K562 (cell line): ENCODE measurements at regions not wholly inside any gene's neighbourhood (a gene's known extent, or its start where the extent isn't known, plus 50 kb on each side); places are given as distances from the start of the nearest gene placed in this dataset.

ENCODE experiments used
- CBFA2T3 ChIP-seq: fragments of 450-650 bp; IDR thresholded peaks from 2 replicates; pipeline ENCODE4 v1.6.1; 2017
- IRF2 ChIP-seq: sonication (generic); formaldehyde crosslinking; IDR thresholded peaks from 2 replicates; pipeline ENCODE4 v1.8.1; 2022; ENCODE audit warnings: mild to moderate bottlenecking, missing genetic modification reagents
- MYC ChIP-seq, 2 experiments: fragments of 250-450 bp in 1 of 2; sonication (Bioruptor Pico) in 1 of 2; IDR thresholded peaks; 2 replicates each; pipeline versions ENCODE4 v1.5.1 to v1.6.1; 2012 to 2021; ENCODE audit warnings: low read depth in 2 of 2, borderline replicate concordance in 1 of 2, improper control_type of control experiment in 1 of 2, low read length in 1 of 2, mild to moderate bottlenecking in 1 of 2, moderate library complexity in 1 of 2
- NR1H2 ChIP-seq: sonication (generic); formaldehyde crosslinking; IDR thresholded peaks from 2 replicates; pipeline ENCODE4 v1.4.0; 2020; ENCODE audit warnings: mild to moderate bottlenecking, missing genetic modification reagents
- PRPF4 ChIP-seq: fragments of 200-400 bp; formaldehyde crosslinking; IDR thresholded peaks from one replicate; pipeline ENCODE4 v1.6.1; 2017; ENCODE audit warnings: low read length, low read depth, mild to moderate bottlenecking; ENCODE audit not compliant: insufficient read depth, poor library complexity, severe bottlenecking
- SOX6 ChIP-seq: fragments of 450-650 bp; IDR thresholded peaks from 2 replicates; pipeline ENCODE4 v1.6.1; 2014; ENCODE audit warnings: mild to moderate bottlenecking
- TCF3 ChIP-seq: sonication (generic); formaldehyde crosslinking; IDR thresholded peaks from 2 replicates; pipeline ENCODE4 v1.4.0; 2020; ENCODE audit warnings: mild to moderate bottlenecking, missing genetic modification reagents
- ZNF24 ChIP-seq: fragments of 450-650 bp; IDR thresholded peaks from 2 replicates; pipeline ENCODE4 v1.6.1; 2016
- ZNF780A ChIP-seq: fragments of 250-450 bp; sonication (Bioruptor Pico); IDR thresholded peaks from 2 replicates; pipeline ENCODE4 v1.5.0; 2021; ENCODE audit warnings: mild to moderate bottlenecking
- TF ChIP-seq, protein P1 (sequence below), 2 experiments: IDR thresholded peaks in 1 of 2; conservative IDR thresholded peaks in 1 of 2; 2 replicates each; pipeline ENCODE4 v1.6.1; 2016; ENCODE audit warnings: low read depth in 2 of 2, mild to moderate bottlenecking in 1 of 2, missing compliant biosample characterization in 1 of 2, missing genetic modification characterization in 1 of 2, moderate library complexity in 1 of 2
- TF ChIP-seq, protein P2 (sequence below): fragments of 250-450 bp; sonication (Bioruptor Pico); IDR thresholded peaks from 2 replicates; pipeline ENCODE4 v1.5.0; 2021
- TF ChIP-seq, protein P3 (sequence below): fragments of 450-650 bp; formaldehyde crosslinking; IDR thresholded peaks from 2 replicates; pipeline ENCODE4 v1.4.0; 2020; ENCODE audit warnings: mild to moderate bottlenecking, mixed read lengths
- TF ChIP-seq, protein P4 (sequence below), 2 experiments: fragments of 250-450 bp in 1 of 2; fragments of 450-650 bp in 1 of 2; sonication (Bioruptor Pico) in 1 of 2; IDR thresholded peaks; 2 replicates each; pipeline versions ENCODE4 v1.6.1 to v1.8.0; 2016 to 2021; ENCODE audit warnings: mild to moderate bottlenecking in 2 of 2, moderate library complexity in 2 of 2, missing compliant biosample characterization in 1 of 2, missing genetic modification characterization in 1 of 2
- TF ChIP-seq, protein P5 (sequence below): sonication (generic); formaldehyde crosslinking; IDR thresholded peaks from 2 replicates; pipeline ENCODE4 v1.8.0; 2023; ENCODE audit warnings: mild to moderate bottlenecking, missing genetic modification reagents
- TF ChIP-seq, protein P6 (sequence below): fragments of 250-450 bp; sonication (Bioruptor Pico); IDR thresholded peaks from 2 replicates; pipeline ENCODE4 v1.8.0; 2021; ENCODE audit warnings: moderate library complexity, mild to moderate bottlenecking, inconsistent platforms

DNA sequence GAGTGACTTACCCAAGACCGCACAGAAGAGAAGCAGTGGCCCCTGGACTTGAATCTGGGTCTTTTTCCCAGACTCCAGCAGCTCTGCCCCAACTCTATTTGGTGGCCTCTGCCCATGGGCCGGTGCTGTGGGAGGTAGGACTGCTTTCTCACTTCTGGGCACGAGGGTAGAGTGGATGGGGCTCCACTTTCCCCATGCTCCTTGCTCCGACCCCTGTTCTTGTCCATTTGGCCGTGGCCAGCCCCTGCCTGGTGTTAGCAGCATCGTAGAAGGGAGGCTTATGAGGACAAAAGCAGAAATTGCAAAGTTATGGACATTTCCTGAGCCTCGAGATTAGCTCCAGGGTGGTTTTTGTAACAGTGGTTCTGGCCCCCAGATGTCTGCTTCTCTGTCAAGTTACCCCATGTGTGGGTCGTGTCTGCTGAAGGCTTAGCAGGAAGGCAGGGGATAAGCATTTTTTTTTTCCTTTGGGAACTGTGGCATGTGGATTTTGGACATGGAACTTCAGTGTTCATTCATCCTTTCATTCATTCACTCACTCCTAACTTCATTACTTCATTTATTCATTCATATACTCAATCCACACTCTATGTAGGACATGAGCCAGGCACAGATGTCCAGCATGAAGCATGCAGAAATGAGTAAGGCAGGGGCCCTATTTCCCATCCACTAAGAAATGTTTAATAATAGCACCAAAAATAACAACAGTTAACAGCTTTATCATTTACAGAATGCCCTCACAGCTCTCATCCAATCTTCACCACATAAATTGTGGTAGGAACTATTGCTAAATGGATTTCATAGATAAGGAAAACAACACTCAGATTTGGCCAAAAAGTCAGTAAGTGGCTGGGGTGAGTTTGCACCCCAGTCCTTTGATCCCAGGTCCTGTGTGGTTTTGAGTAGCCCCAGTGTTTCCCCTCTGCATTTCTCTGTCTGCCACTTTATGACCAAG, 180.5 kb downstream of the OPA1 start (continued):
- TF ChIP-seq, protein P1, sequence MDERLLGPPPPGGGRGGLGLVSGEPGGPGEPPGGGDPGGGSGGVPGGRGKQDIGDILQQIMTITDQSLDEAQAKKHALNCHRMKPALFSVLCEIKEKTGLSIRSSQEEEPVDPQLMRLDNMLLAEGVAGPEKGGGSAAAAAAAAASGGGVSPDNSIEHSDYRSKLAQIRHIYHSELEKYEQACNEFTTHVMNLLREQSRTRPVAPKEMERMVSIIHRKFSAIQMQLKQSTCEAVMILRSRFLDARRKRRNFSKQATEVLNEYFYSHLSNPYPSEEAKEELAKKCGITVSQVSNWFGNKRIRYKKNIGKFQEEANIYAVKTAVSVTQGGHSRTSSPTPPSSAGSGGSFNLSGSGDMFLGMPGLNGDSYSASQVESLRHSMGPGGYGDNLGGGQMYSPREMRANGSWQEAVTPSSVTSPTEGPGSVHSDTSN (CRISPR knock-in tag; IDR thresholded peaks at IDR 0.05; ENCODE audit: low read depth), result no peak
- TF ChIP-seq, protein P1 (tag; conservative IDR thresholded peaks at IDR 0.05; ENCODE audit: low read depth), result peak; percentile 76
- no peak for TF ChIP-seq MYC (IDR thresholded peaks at IDR 0.05; ENCODE audit: low read depth, low read length)
- TF ChIP-seq MYC (CRISPR knock-in tag; IDR thresholded peaks at IDR 0.05; ENCODE audit: borderline replicate concordance, low read depth), result no peak
- TF ChIP-seq, protein P2, sequence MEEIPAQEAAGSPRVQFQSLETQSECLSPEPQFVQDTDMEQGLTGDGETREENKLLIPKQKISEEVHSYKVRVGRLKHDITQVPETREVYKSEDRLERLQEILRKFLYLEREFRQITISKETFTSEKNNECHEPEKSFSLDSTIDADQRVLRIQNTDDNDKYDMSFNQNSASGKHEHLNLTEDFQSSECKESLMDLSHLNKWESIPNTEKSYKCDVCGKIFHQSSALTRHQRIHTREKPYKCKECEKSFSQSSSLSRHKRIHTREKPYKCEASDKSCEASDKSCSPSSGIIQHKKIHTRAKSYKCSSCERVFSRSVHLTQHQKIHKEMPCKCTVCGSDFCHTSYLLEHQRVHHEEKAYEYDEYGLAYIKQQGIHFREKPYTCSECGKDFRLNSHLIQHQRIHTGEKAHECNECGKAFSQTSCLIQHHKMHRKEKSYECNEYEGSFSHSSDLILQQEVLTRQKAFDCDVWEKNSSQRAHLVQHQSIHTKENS (CRISPR knock-in tag), result no peak
- TF ChIP-seq NR1H2 (CRISPR knock-in tag), result no peak
- TF ChIP-seq, protein P3, sequence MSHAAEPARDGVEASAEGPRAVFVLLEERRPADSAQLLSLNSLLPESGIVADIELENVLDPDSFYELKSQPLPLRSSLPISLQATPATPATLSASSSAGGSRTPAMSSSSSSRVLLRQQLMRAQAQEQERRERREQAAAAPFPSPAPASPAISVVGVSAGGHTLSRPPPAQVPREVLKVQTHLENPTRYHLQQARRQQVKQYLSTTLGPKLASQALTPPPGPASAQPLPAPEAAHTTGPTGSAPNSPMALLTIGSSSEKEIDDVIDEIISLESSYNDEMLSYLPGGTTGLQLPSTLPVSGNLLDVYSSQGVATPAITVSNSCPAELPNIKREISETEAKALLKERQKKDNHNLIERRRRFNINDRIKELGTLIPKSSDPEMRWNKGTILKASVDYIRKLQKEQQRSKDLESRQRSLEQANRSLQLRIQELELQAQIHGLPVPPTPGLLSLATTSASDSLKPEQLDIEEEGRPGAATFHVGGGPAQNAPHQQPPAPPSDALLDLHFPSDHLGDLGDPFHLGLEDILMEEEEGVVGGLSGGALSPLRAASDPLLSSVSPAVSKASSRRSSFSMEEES (CRISPR knock-in tag), result no peak
- TF ChIP-seq ZNF24, result peak; percentile 86
- TF ChIP-seq SOX6, result no peak
- TF ChIP-seq IRF2, result no peak
- TF ChIP-seq, protein P4, sequence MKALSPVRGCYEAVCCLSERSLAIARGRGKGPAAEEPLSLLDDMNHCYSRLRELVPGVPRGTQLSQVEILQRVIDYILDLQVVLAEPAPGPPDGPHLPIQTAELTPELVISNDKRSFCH (CRISPR knock-in tag; IDR thresholded peaks at IDR 0.05), result no peak
- TF ChIP-seq, protein P4 (tag; IDR thresholded peaks at IDR 0.05), result no peak
- TF ChIP-seq ZNF780A, result no peak
- TF ChIP-seq, protein P5, sequence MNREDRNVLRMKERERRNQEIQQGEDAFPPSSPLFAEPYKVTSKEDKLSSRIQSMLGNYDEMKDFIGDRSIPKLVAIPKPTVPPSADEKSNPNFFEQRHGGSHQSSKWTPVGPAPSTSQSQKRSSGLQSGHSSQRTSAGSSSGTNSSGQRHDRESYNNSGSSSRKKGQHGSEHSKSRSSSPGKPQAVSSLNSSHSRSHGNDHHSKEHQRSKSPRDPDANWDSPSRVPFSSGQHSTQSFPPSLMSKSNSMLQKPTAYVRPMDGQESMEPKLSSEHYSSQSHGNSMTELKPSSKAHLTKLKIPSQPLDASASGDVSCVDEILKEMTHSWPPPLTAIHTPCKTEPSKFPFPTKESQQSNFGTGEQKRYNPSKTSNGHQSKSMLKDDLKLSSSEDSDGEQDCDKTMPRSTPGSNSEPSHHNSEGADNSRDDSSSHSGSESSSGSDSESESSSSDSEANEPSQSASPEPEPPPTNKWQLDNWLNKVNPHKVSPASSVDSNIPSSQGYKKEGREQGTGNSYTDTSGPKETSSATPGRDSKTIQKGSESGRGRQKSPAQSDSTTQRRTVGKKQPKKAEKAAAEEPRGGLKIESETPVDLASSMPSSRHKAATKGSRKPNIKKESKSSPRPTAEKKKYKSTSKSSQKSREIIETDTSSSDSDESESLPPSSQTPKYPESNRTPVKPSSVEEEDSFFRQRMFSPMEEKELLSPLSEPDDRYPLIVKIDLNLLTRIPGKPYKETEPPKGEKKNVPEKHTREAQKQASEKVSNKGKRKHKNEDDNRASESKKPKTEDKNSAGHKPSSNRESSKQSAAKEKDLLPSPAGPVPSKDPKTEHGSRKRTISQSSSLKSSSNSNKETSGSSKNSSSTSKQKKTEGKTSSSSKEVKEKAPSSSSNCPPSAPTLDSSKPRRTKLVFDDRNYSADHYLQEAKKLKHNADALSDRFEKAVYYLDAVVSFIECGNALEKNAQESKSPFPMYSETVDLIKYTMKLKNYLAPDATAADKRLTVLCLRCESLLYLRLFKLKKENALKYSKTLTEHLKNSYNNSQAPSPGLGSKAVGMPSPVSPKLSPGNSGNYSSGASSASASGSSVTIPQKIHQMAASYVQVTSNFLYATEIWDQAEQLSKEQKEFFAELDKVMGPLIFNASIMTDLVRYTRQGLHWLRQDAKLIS (CRISPR knock-in tag), result no peak
- TF ChIP-seq TCF3 (CRISPR knock-in tag), result peak; percentile 64; the same call in 1 of the 2 replicates
- TF ChIP-seq, protein P6, sequence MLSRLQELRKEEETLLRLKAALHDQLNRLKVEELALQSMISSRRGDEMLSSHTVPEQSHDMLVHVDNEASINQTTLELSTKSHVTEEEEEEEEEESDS (CRISPR knock-in tag), result no peak
- TF ChIP-seq PRPF4, result no peak
- TF ChIP-seq CBFA2T3, result peak; percentile 73
